H7 (cell line): ENCODE measurements at regions not wholly inside any gene's neighbourhood (a gene's known extent, or its start where the extent isn't known, plus 50 kb on each side); places are given as distances from the start of the nearest gene placed in this dataset.

ENCODE experiments used
- DNase-seq: peaks from one replicate; pipeline ENCODE4 v3.0.0; 2012
- H3K27me3 ChIP-seq: 2 replicates; pipeline ENCODE4 v1.6.0; 2011; ENCODE audit warnings: mild to moderate bottlenecking, low read length; ENCODE audit not compliant: control insufficient read depth, insufficient read depth
- H3K36me3 ChIP-seq: replicated peaks from 2 replicates; pipeline ENCODE4 v1.5.1; 2011; ENCODE audit warnings: low read length; ENCODE audit not compliant: control insufficient read depth, insufficient read depth
- H3K4me3 ChIP-seq: 2 replicates; pipeline ENCODE4 v1.5.1; 2011; ENCODE audit warnings: low read depth, mild to moderate bottlenecking, control low read depth, low read length, moderate library complexity; ENCODE audit not compliant: insufficient read depth

DNA sequence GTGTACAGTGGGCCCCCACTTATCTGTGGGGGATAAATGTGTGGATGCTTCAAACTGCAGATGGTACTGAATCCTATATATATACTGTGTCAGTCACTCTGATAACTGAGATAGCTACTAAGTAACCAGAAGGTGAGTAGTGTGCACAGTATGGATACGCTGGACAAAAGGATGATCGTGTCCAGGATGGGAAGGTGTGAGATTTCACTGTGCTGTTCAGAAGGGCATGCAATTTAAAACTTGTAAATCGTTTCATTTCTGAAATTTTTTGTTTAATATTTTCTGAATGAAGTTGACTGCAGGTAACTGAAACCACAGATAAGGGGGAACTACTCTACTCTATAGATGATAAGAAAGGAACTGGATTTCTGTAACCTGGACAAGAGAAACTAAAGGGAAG, 52.1 kb upstream of the SESN3 start:
- Histone ChIP-seq H3K27me3 (no peaks in the 10 kb centered on the region), H3K4me3 (no peak overlapping the region), H3K36me3 (no peaks in the 10 kb centered on the region)
- DNase-seq: no peak

DNA sequence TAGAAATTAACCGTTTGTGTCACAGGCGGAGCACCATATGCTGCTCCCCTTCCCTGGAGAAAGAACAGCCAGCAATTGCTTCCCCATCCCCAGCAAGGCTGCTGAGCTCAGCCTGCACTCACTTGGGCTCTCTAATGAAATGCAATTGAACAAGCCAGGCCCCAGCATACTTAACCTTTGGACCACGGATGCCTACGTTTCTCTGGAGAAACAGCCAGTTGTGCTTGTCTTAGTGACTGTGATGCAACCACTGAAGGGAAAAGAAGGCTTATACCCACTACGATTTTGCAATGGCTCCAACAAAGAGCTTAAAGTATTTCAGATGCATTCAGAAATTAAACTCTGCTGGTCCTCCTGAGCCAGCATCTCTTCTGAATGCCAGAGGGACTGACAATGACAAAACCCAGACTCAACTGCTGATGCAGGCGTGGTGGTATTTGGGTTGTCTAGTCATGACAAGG, 51.3 kb upstream of the SESN3 start:
- Histone ChIP-seq H3K36me3 (no peaks in the 10 kb centered on the region), H3K4me3 (no peak overlapping the region), H3K27me3 (no peaks in the 10 kb centered on the region)
- DNase-seq: peak; percentile 7
